IMR-90 (cell line): ENCODE measurements at regions not wholly inside any gene's neighbourhood (a gene's known extent, or its start where the extent isn't known, plus 50 kb on each side); places are given as distances from the start of the nearest gene placed in this dataset.

ENCODE experiments used
- ATAC-seq: fragments of 200-7000 bp; cut with Tn5 transposase; 2 replicates; pipeline ENCODE4 v1.9.1; 2020; ENCODE audit warnings: low read depth, mild to moderate bottlenecking, moderate library complexity
- BruUV-seq: library from RNA; stranded (reverse); fragments of 400-500 nt; replicated peaks from 2 replicates; lab custom pipeline; 2021; lab: Mats Ljungman, UMichigan
- CTCF ChIA-PET: fragments of 300-600 bp; formaldehyde crosslinking; extraction: SDS; loops from one replicate; lab custom pipeline; 2021; ENCODE audit warnings: antibody characterized with exemption; lab: Yijun Ruan, JAX
- POLR2A ChIA-PET: fragments of 300-600 bp; sonication (Branson Sonifier 250); formaldehyde crosslinking; loops from one replicate; lab custom pipeline; 2022; ENCODE audit warnings: antibody characterized with exemption; ENCODE audit not compliant: unreplicated experiment; lab: Charles Lee
- DNase-seq: peaks from one replicate; pipeline ENCODE4 v3.0.0; 2013
- H2AFZ ChIP-seq: replicated peaks from 2 replicates; pipeline ENCODE3; 2013; ENCODE audit warnings: low read length, mild to moderate bottlenecking; ENCODE audit not compliant: poor library complexity
- H2AK5ac ChIP-seq: 2 replicates; pipeline ENCODE4 v1.6.1; 2013; ENCODE audit warnings: low read depth, low read length, inconsistent platforms
- H2AK9ac ChIP-seq: replicated peaks from 2 replicates; pipeline ENCODE3; 2013; ENCODE audit warnings: mild to moderate bottlenecking, low read depth, low read length, moderate library complexity; ENCODE audit not compliant: poor library complexity
- H2BK120ac ChIP-seq: 2 replicates; pipeline ENCODE4 v1.6.1; 2013; ENCODE audit warnings: low read depth, low read length, inconsistent platforms
- H2BK15ac ChIP-seq: 3 replicates; pipeline ENCODE4 v1.6.1; 2013; ENCODE audit warnings: low read depth, low read length, inconsistent platforms
- H2BK20ac ChIP-seq: 2 replicates; pipeline ENCODE4 v1.6.1; 2013; ENCODE audit warnings: low read depth, mild to moderate bottlenecking, inconsistent platforms, low read length, moderate library complexity
- H2BK5ac ChIP-seq: 2 replicates; pipeline ENCODE4 v1.6.1; 2013; ENCODE audit warnings: mild to moderate bottlenecking, low read depth, low read length, inconsistent platforms; ENCODE audit not compliant: poor library complexity, severe bottlenecking
- H3K14ac ChIP-seq: replicated peaks from 2 replicates; pipeline ENCODE4 v1.6.1; 2013; ENCODE audit warnings: low read depth, low read length, inconsistent platforms
- H3K18ac ChIP-seq: 2 replicates; pipeline ENCODE4 v1.6.1; 2013; ENCODE audit warnings: low read depth, low read length, control low read depth
- H3K23ac ChIP-seq: 2 replicates; pipeline ENCODE4 v1.6.1; 2013; ENCODE audit warnings: low read depth, low read length, inconsistent platforms
- H3K27ac ChIP-seq: 2 replicates; pipeline ENCODE4 v1.5.1; 2013; ENCODE audit warnings: mild to moderate bottlenecking, control low read depth, low read length; ENCODE audit not compliant: insufficient read depth
- H3K27me3 ChIP-seq: 2 replicates; pipeline ENCODE4 v1.6.1; 2013; ENCODE audit warnings: low read length; ENCODE audit not compliant: control insufficient read depth, insufficient read depth
- H3K36me3 ChIP-seq: 2 replicates; pipeline ENCODE4 v1.6.1; 2013; ENCODE audit warnings: low read length, mixed read lengths; ENCODE audit not compliant: control insufficient read depth, insufficient read depth
- H3K4ac ChIP-seq: 2 replicates; pipeline ENCODE4 v1.6.1; 2013; ENCODE audit warnings: low read depth, low read length, inconsistent platforms
- H3K4me1 ChIP-seq: 2 replicates; pipeline ENCODE4 v1.6.1; 2013; ENCODE audit warnings: low read length, mixed read lengths; ENCODE audit not compliant: control insufficient read depth, insufficient read depth
- H3K4me2 ChIP-seq: 2 replicates; pipeline ENCODE4 v1.6.1; 2013; ENCODE audit warnings: low read depth, mild to moderate bottlenecking, control low read depth, low read length, moderate library complexity
- H3K4me3 ChIP-seq: 2 replicates; pipeline ENCODE4 v1.5.1; 2013; ENCODE audit warnings: low read depth, mild to moderate bottlenecking, control low read depth, low read length, moderate library complexity; ENCODE audit not compliant: insufficient read depth
- H3K56ac ChIP-seq: 2 replicates; pipeline ENCODE4 v1.6.1; 2013; ENCODE audit warnings: low read length, inconsistent platforms; ENCODE audit not compliant: insufficient read depth; ENCODE audit errors: extremely low read depth
- H3K79me1 ChIP-seq, 2 experiments: 2 replicates each; pipeline ENCODE4 v1.6.1; 2013; ENCODE audit warnings: low read length in 2 of 2, inconsistent platforms in 1 of 2, low read depth in 1 of 2
- H3K9ac ChIP-seq: 2 replicates; pipeline ENCODE4 v1.6.1; 2013; ENCODE audit warnings: low read depth, low read length, control low read depth
- H3K9me1 ChIP-seq: 2 replicates; pipeline ENCODE4 v1.6.1; 2013; ENCODE audit warnings: low read length, inconsistent platforms; ENCODE audit not compliant: insufficient read depth
- H3K9me3 ChIP-seq: 2 replicates; pipeline ENCODE4 v1.6.1; 2013; ENCODE audit warnings: low read length; ENCODE audit not compliant: control insufficient read depth, insufficient read depth
- H4K20me1 ChIP-seq: 2 replicates; pipeline ENCODE4 v1.6.1; 2013; ENCODE audit warnings: low read length, inconsistent platforms; ENCODE audit not compliant: insufficient read depth
- H4K5ac ChIP-seq: 2 replicates; pipeline ENCODE4 v1.6.1; 2013; ENCODE audit warnings: mild to moderate bottlenecking, low read depth, low read length, control low read depth
- H4K8ac ChIP-seq, 2 experiments: 2 replicates each; pipeline ENCODE4 v1.6.1; 2013; ENCODE audit warnings: low read depth in 2 of 2, low read length in 2 of 2, control low read depth in 1 of 2, inconsistent platforms in 1 of 2
- H4K91ac ChIP-seq: 2 replicates; pipeline ENCODE4 v1.6.1; 2013; ENCODE audit warnings: low read depth, low read length, inconsistent platforms; ENCODE audit not compliant: insufficient read depth
- BHLHE40 ChIP-seq: fragments of 150-350 bp; IDR thresholded peaks from 2 replicates; pipeline ENCODE4 v1.6.1; 2016; ENCODE audit warnings: mild to moderate bottlenecking, low read depth, low read length
- MAZ ChIP-seq: IDR thresholded peaks from 2 replicates; pipeline ENCODE4 v1.6.1; 2012; ENCODE audit warnings: low read depth, mild to moderate bottlenecking, low read length, improper control_type of control experiment, moderate library complexity, borderline replicate concordance
- MXI1 ChIP-seq: IDR thresholded peaks from 2 replicates; pipeline ENCODE4 v1.6.1; 2012; ENCODE audit warnings: low read depth, mild to moderate bottlenecking, low read length, moderate library complexity, borderline replicate concordance
- NFE2L2 ChIP-seq: fragments of 150-350 bp; IDR thresholded peaks from 2 replicates; pipeline ENCODE4 v1.6.1; 2016; ENCODE audit warnings: low read depth, mild to moderate bottlenecking, low read length
- POLR2A ChIP-seq: IDR thresholded peaks from 2 replicates; pipeline ENCODE4 v1.6.1; 2012; ENCODE audit warnings: mild to moderate bottlenecking, low read depth, low read length
- RAD21 ChIP-seq: IDR thresholded peaks from 2 replicates; pipeline ENCODE4 v1.6.1; 2012; ENCODE audit warnings: low read length, improper control_type of control experiment
- RFX5 ChIP-seq: IDR thresholded peaks from 2 replicates; pipeline ENCODE4 v1.8.0; 2012; ENCODE audit warnings: low read depth, mild to moderate bottlenecking, low read length, moderate library complexity
- SMC3 ChIP-seq: fragments of 150-350 bp; IDR thresholded peaks from 2 replicates; pipeline ENCODE4 v1.6.1; 2016; ENCODE audit warnings: low read depth, mild to moderate bottlenecking, antibody characterized with exemption, low read length, moderate library complexity
- WGBS, 2 experiments: methylation state at CpG; one replicate each; pipeline versions ENCODE4 v1.1.5 to v1.1.7; 2013; ENCODE audit warnings: missing lambda C conversion rate in 2 of 2; ENCODE audit not compliant: insufficient read length in 1 of 2; ENCODE audit errors: extremely low coverage in 2 of 2; 5-methylcytosine and 5-hydroxymethylcytosine counted together
- dilution Hi-C: fragments of 300-500 bp; cut with HindIII; formaldehyde crosslinking; loops from one replicate; pipeline ENCODE4 v1.14.3; 2018; ENCODE audit warnings: low sequenced_read_pairs; ENCODE audit not compliant: unreplicated experiment
- in situ Hi-C: fragments of 300-500 bp; cut with MboI; formaldehyde crosslinking; loops from 3 replicates; pipeline ENCODE4 v1.14.3; 2019; ENCODE audit warnings: low sequenced_read_pairs, inconsistent platforms, mixed read lengths
- intact Hi-C: fragments of 100-400 bp; cut with micrococcal nuclease; formaldehyde crosslinking; loops from 2 replicates; pipeline ENCODE4 v1.10.0; 2022
- TF ChIP-seq, protein P1 (sequence below): conservative IDR thresholded peaks from 2 replicates; pipeline ENCODE4 v1.5.1; 2012; ENCODE audit warnings: mild to moderate bottlenecking, low read depth, low read length, improper control_type of control experiment

DNA sequence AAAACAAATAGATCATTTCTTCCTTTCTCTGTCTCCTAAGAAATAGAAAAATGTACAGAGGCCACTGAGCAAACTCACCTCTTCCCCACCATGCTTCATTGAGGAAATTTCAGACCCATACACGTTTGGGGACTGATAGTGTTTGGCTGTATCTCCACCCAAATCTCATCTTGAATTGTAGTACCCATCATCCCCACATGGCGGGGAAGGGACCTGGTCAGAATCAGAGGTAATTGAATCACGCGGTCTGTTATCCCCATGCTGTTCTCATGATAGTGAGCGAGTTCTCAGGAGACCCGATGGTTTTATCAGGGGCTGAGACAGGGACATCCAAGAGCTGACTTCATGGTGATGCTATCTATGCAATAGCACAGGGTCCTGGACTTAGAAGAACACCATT, 1655.8 kb downstream of the MAT2B start:
- CTCF ChIA-PET: interaction anchor here (1.4 kb wide), 1 partner anchor 10 kb away, joined by 3 read pairs; no protein-coding TSS in a partner anchor

More for the DNA sequence above, 1655.8 kb downstream of the MAT2B start:
- no peak overlapping the region for H3K23ac ChIP-seq
- H3K9ac ChIP-seq: no peak overlapping the region
- no peak overlapping the region for H2BK5ac ChIP-seq
- ATAC-seq (no peak), DNase-seq (no peak)
- no peaks in the 10 kb centered on the region for H3K79me1 ChIP-seq
- no peaks in the 10 kb centered on the region for H3K4me1 ChIP-seq
- H3K14ac ChIP-seq: no peak overlapping the region
- no peak overlapping the region for H3K4ac ChIP-seq
- H3K4me2 ChIP-seq: no peak overlapping the region
- WGBS, 2 experiments: no CpG with 5 or more reads among the region's 6 CpGs
- H2BK20ac ChIP-seq: no peak overlapping the region
- no peaks in the 10 kb centered on the region for H3K36me3 ChIP-seq
- no peaks in the 10 kb centered on the region for H4K20me1 ChIP-seq
- no peak overlapping the region for H3K27ac ChIP-seq
- H3K4me3 ChIP-seq: no peak overlapping the region
- no peak overlapping the region for H3K18ac ChIP-seq
- no peak overlapping the region for H2AK9ac ChIP-seq
- no peak overlapping the region for H2BK15ac ChIP-seq
- no peak overlapping the region for H2BK120ac ChIP-seq
- TF ChIP-seq SMC3 (no peak), POLR2A (no peak), MXI1 (no peak), RAD21 (no peak), NFE2L2 (no peak), BHLHE40 (no peak), RFX5 (no peak), MAZ (no peak)
- TF ChIP-seq, protein P1, sequence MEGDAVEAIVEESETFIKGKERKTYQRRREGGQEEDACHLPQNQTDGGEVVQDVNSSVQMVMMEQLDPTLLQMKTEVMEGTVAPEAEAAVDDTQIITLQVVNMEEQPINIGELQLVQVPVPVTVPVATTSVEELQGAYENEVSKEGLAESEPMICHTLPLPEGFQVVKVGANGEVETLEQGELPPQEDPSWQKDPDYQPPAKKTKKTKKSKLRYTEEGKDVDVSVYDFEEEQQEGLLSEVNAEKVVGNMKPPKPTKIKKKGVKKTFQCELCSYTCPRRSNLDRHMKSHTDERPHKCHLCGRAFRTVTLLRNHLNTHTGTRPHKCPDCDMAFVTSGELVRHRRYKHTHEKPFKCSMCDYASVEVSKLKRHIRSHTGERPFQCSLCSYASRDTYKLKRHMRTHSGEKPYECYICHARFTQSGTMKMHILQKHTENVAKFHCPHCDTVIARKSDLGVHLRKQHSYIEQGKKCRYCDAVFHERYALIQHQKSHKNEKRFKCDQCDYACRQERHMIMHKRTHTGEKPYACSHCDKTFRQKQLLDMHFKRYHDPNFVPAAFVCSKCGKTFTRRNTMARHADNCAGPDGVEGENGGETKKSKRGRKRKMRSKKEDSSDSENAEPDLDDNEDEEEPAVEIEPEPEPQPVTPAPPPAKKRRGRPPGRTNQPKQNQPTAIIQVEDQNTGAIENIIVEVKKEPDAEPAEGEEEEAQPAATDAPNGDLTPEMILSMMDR: no peak
- H2AFZ ChIP-seq: no peak overlapping the region
- in situ Hi-C loops: no loop called here
- intact Hi-C loops: no loop called here
- no peaks in the 10 kb centered on the region for H3K27me3 ChIP-seq
- H4K5ac ChIP-seq: no peak overlapping the region
- H3K9me3 ChIP-seq: no peaks in the 10 kb centered on the region
- H4K91ac ChIP-seq: no peak overlapping the region
- POLR2A ChIA-PET: no interaction called here
- H3K9me1 ChIP-seq: no peaks in the 10 kb centered on the region
- BruUV-seq: no TSS peak
- no peak overlapping the region for H4K8ac ChIP-seq
- dilution Hi-C loops: no loop called here
- no peak overlapping the region for H2AK5ac ChIP-seq
- H3K56ac ChIP-seq: no peak overlapping the region
